HG03196 (cell line): ENCODE measurements at regions not wholly inside any gene's neighbourhood (a gene's known extent, or its start where the extent isn't known, plus 50 kb on each side); places are given as distances from the start of the nearest gene placed in this dataset.
A peak's percentile ranks its signal among the peaks of the same experiment; 100 is the strongest.
"Not testable (repeated sequence)": the region's sequence is repeated elsewhere in the genome, so short reads cannot be mapped to it uniquely, and the experiment has no call there.

Source experiments
- ATAC-seq: cut with Tn5 transposase; IDR thresholded peaks from one replicate; pipeline ENCODE4 v1.9.1; 2021; ENCODE audit not compliant: unreplicated experiment

- ATAC-seq, result no peak
Observed at GRCh38 chr10:62496925-62497324, 122.8 kb downstream of the ZNF365 start.

- ATAC-seq, result no peak
Observed at GRCh38 chr10:62498271-62498670, 124.1 kb downstream of the ZNF365 start.

- not testable (repeated sequence) for ATAC-seq
Observed at GRCh38 chr10:62500116-62500515, 125.9 kb downstream of the ZNF365 start.

- ATAC-seq, result no peak
Observed at GRCh38 chr10:62501547-62501946, 127.4 kb downstream of the ZNF365 start.

- no peak for ATAC-seq
Observed at GRCh38 chr10:62502995-62503613, 128.9 kb downstream of the ZNF365 start.

GRCh38 chr10:62503872-62504271 is 129.7 kb downstream of the ZNF365 start:
- ATAC-seq, result no peak

- no peak for ATAC-seq
Observed at GRCh38 chr10:62506371-62506770, 132.2 kb downstream of the ZNF365 start.

GRCh38 chr10:62511238-62511637 is 137.1 kb downstream of the ZNF365 start:
- ATAC-seq, result peak; percentile 17

GRCh38 chr10:62511656-62512055 is 137.5 kb downstream of the ZNF365 start:
- peak; percentile 92 for ATAC-seq

GRCh38 chr10:62512732-62513475 is 138.7 kb downstream of the ZNF365 start:
- no peak for ATAC-seq

- no peak for ATAC-seq
Observed at GRCh38 chr10:62514079-62514693, 140.0 kb downstream of the ZNF365 start.

- ATAC-seq, result no peak
Observed at GRCh38 chr10:62517252-62517651, 143.1 kb downstream of the ZNF365 start.

GRCh38 chr10:62527019-62527827 is 153.1 kb downstream of the ZNF365 start:
- peak; percentile 61 for ATAC-seq

- peak; percentile 91 for ATAC-seq
Observed at GRCh38 chr10:62528441-62528840, 154.3 kb downstream of the ZNF365 start.

GRCh38 chr10:62529396-62529795 is 155.2 kb downstream of the ZNF365 start:
- no peak for ATAC-seq

- no peak for ATAC-seq
Observed at GRCh38 chr10:62534031-62534430, 159.9 kb downstream of the ZNF365 start.

- ATAC-seq, result no peak
Observed at GRCh38 chr10:62538606-62539005, 164.4 kb downstream of the ZNF365 start.

- peak; percentile 55 for ATAC-seq
Observed at GRCh38 chr10:62540389-62540788, 166.2 kb downstream of the ZNF365 start.

GRCh38 chr10:62541811-62542210 is 167.6 kb downstream of the ZNF365 start:
- ATAC-seq, result no peak

- ATAC-seq, result no peak
Observed at GRCh38 chr10:62543571-62544355, 169.6 kb downstream of the ZNF365 start.
